GM12892 (cell line): ENCODE measurements at regions not wholly inside any gene's neighbourhood (a gene's known extent, or its start where the extent isn't known, plus 50 kb on each side); places are given as distances from the start of the nearest gene placed in this dataset.

ENCODE experiments used
- POLR2A ChIP-seq: IDR thresholded peaks from 2 replicates; pipeline ENCODE4 v1.6.1; 2011; ENCODE audit warnings: low read depth, low read length, control low read depth
- POLR2AphosphoS5 ChIP-seq: IDR thresholded peaks from 2 replicates; pipeline ENCODE4 v1.6.1; 2011; ENCODE audit warnings: low read depth, low read length, control low read depth
- TAF1 ChIP-seq: IDR thresholded peaks from 2 replicates; pipeline ENCODE4 v1.6.1; 2011; ENCODE audit warnings: low read depth, mild to moderate bottlenecking, control low read depth, low read length, borderline replicate concordance

DNA sequence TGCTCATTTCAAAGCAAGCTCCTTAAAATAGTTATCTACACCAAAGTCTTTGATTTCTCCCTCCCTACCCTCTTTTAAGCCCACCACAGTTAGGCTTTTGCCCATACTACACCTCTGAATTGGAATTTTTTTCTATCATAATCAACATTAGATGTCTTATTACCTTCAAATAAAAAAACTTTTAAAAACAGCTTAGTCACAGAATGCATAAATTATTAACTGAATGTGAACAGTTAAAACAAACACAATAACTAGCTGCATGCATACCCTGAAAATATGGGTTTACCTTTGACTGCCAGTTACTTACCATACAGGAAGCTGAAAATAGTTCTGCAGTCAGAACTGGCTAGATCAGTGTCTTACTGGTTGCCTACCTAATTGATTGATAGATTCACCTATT, 210.9 kb downstream of the TGFB2 start:
- TF ChIP-seq POLR2A (no peak), TAF1 (no peak), POLR2AphosphoS5 (no peak)
